ENCODE measurements at regions not wholly inside any gene's neighbourhood (a gene's known extent, or its start where the extent isn't known, plus 50 kb on each side); places are given as distances from the start of the nearest gene placed in this dataset.

- intact Hi-C loops (cut with micrococcal nuclease) (no loop called here), in situ Hi-C loops (cut with MboI) (no loop called here)
- H3K9me3 ChIP-seq (replicated peaks; ENCODE audit: control insufficient read depth, insufficient read depth, low read depth, low read length) = no peaks in the 10 kb centered on the region
- H3K4me1 ChIP-seq (replicated peaks in 1 of 2; ENCODE audit: control insufficient read depth in 2 of 2, insufficient read depth in 2 of 2, low read length in 2 of 2) = no peaks in the 10 kb centered on the region
- H3K4me3 ChIP-seq = no peak overlapping the region
- no peaks in the 10 kb centered on the region for H4K20me1 ChIP-seq (replicated peaks; ENCODE audit: control insufficient read depth, insufficient read depth, low read length)
- FAIRE-seq (no peak), ATAC-seq (no peak), DNase-seq (ENCODE audit: extremely low read depth in 1 of 4, low spot score in 3 of 4) (no peak)
- no peak overlapping the region for H3K27ac ChIP-seq (ENCODE audit: extremely low read depth, low read depth, low read length)
- ChIA-PET POLR2A (no interaction called here), CTCF (ENCODE audit: low intra/inter-chr PET ratio) (no interaction called here)
- no peaks in the 10 kb centered on the region for H3K9me1 ChIP-seq (ENCODE audit: control insufficient read depth, insufficient read depth, low read length)
- no peaks in the 10 kb centered on the region for H3K36me3 ChIP-seq (ENCODE audit: control insufficient read depth, insufficient read depth, low read length)
- H3K9ac ChIP-seq (ENCODE audit: insufficient read depth in 1 of 2, low read depth in 2 of 2, low read length in 2 of 2) = no peak overlapping the region
- no peaks in the 10 kb centered on the region for H3K79me2 ChIP-seq (ENCODE audit: control insufficient read depth, insufficient read depth, low read length)
- no peak for TF ChIP-seq PBX2 (CRISPR knock-in tag; IDR thresholded peaks at IDR 0.05; ENCODE audit: low read depth)
- peak; percentile 62 for TF ChIP-seq PBX2 (tag; conservative IDR thresholded peaks at IDR 0.05; ENCODE audit: low read depth)
- no peak for TF ChIP-seq DEAF1 (CRISPR knock-in tag; IDR thresholded peaks at IDR 0.05)
- no peak overlapping the region for H3K4me2 ChIP-seq (ENCODE audit: insufficient read depth, low read length)
- H2AFZ ChIP-seq (ENCODE audit: low read depth, low read length) = no peak overlapping the region
- no peaks in the 10 kb centered on the region for H3K27me3 ChIP-seq (ENCODE audit: control insufficient read depth in 2 of 2, insufficient read depth in 2 of 2, low read length in 2 of 2)
- BruUV-seq (replicated peaks) = no TSS peak
- WGBS (ENCODE audit: insufficient coverage, low coverage, missing lambda C conversion rate) = 0% methylated on average over 2 of the region's 2 CpGs
These were observed 52.4 kb downstream of the CBLL2 start for GRCh38 chrX:22325096-22325495.
